Breast epithelium (tissue), 3 donors: ENCODE measurements at regions not wholly inside any gene's neighbourhood (a gene's known extent, or its start where the extent isn't known, plus 50 kb on each side); places are given as distances from the start of the nearest gene placed in this dataset.
"Not testable (repeated sequence)": the region's sequence is repeated elsewhere in the genome, so short reads cannot be mapped to it uniquely, and the experiment has no call there.

ENCODE experiments used
- CTCF ChIP-seq, 3 donors: fragments of 450-650 bp; IDR thresholded peaks; one replicate each; pipeline ENCODE4 v1.5.1; 2016 to 2017; ENCODE audit warnings: antibody characterized with exemption in 3 of 3, mild to moderate bottlenecking in 3 of 3, moderate library complexity in 3 of 3
- POLR2A ChIP-seq: fragments of 450-650 bp; IDR thresholded peaks from one replicate; pipeline ENCODE4 v1.6.1; 2016; ENCODE audit warnings: antibody characterized with exemption, mild to moderate bottlenecking, moderate library complexity
- POLR2AphosphoS5 ChIP-seq, 3 donors: sonication (generic); formaldehyde crosslinking; IDR thresholded peaks; one replicate each; pipeline ENCODE4 v1.6.1; 2017; ENCODE audit warnings: antibody characterized with exemption in 3 of 3

GRCh38 chr17:70293564-70294310, 124.4 kb downstream of the KCNJ2 start:
- TF ChIP-seq POLR2AphosphoS5 (IDR thresholded peaks at IDR 0.05); POLR2A; CTCF (IDR thresholded peaks at IDR 0.05): not testable (repeated sequence)
